ENCODE measurements at regions not wholly inside any gene's neighbourhood (a gene's known extent, or its start where the extent isn't known, plus 50 kb on each side); places are given as distances from the start of the nearest gene placed in this dataset.

- Histone ChIP-seq H3K4me3 (replicated peaks; ENCODE audit: low read depth, low read length) (no peak overlapping the region), H3K27me3 (replicated peaks; ENCODE audit: control insufficient read depth, insufficient read depth, low read length) (no peaks in the 10 kb centered on the region; the same call in 1 of the 2 replicates), H3K36me3 (ENCODE audit: control insufficient read depth, insufficient read depth, low read length) (no peaks in the 10 kb centered on the region)
- no peak for DNase-seq (ENCODE audit: extremely low read depth, insufficient read length)
- TF ChIP-seq, protein P1, sequence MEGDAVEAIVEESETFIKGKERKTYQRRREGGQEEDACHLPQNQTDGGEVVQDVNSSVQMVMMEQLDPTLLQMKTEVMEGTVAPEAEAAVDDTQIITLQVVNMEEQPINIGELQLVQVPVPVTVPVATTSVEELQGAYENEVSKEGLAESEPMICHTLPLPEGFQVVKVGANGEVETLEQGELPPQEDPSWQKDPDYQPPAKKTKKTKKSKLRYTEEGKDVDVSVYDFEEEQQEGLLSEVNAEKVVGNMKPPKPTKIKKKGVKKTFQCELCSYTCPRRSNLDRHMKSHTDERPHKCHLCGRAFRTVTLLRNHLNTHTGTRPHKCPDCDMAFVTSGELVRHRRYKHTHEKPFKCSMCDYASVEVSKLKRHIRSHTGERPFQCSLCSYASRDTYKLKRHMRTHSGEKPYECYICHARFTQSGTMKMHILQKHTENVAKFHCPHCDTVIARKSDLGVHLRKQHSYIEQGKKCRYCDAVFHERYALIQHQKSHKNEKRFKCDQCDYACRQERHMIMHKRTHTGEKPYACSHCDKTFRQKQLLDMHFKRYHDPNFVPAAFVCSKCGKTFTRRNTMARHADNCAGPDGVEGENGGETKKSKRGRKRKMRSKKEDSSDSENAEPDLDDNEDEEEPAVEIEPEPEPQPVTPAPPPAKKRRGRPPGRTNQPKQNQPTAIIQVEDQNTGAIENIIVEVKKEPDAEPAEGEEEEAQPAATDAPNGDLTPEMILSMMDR (IDR thresholded peaks at IDR 0.05; ENCODE audit: insufficient read depth, low read length, poor library complexity, severe bottlenecking) = no peak
Measured at GRCh38 chr9:118091226-118091625, 387.0 kb downstream of the TLR4 start.

DNA sequence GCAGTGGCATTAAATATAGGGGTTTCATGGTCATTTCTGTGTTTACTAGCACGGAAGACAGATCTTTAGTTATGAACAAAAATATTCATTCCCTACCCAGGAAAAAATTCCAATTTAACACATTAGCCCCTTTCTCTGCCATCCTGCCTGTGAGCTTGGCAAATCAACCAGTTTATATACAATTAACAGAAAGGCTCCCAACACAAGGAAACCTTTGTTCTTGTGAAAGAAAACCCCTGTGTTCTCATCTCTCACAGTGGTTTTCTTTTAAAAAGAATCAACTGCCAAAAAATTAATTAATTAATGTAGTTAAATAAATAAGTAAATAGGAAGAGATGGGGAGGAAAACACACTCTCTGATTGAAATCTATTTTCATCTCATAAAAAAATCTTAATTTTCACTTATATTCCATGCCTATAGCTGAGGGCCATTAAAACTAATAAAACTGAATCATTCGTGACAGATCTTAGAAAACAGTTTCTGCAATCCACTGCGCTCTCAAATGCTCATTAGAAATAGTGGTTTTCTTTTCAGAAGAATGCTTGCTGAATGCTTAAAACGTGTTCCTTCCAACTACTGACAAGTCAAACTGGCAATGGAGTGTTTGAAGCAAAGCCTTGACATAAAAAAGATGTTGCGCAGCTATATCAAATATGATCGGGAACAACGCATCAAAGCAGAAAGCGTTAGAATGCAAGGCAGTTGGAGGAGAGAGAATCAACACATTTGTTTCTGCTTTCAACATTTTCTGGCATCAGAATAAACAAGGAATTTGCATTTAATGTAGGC, 387.7 kb downstream of the TLR4 start:
- TF ChIP-seq, protein P1 (IDR thresholded peaks at IDR 0.05; ENCODE audit: insufficient read depth, low read length, poor library complexity, severe bottlenecking) = no peak
- no peak overlapping the region for H3K4me3 ChIP-seq (replicated peaks; ENCODE audit: low read depth, low read length)
- DNase-seq (ENCODE audit: extremely low read depth, insufficient read length) = no peak

GRCh38 chr9:118094387-118094786, 390.2 kb downstream of the TLR4 start:
- Histone ChIP-seq H3K36me3 (ENCODE audit: control insufficient read depth, insufficient read depth, low read length) (no peaks in the 10 kb centered on the region), H3K4me3 (replicated peaks; ENCODE audit: low read depth, low read length) (no peak overlapping the region), H3K27me3 (replicated peaks; ENCODE audit: control insufficient read depth, insufficient read depth, low read length) (no peaks in the 10 kb centered on the region; the same call in 1 of the 2 replicates)
- TF ChIP-seq, protein P1 (IDR thresholded peaks at IDR 0.05; ENCODE audit: insufficient read depth, low read length, poor library complexity, severe bottlenecking) = no peak
- DNase-seq (ENCODE audit: extremely low read depth, insufficient read length) = no peak

More for the DNA sequence above, 387.7 kb downstream of the TLR4 start:
- Histone ChIP-seq H3K27me3 (replicated peaks; ENCODE audit: control insufficient read depth, insufficient read depth, low read length) (no peaks in the 10 kb centered on the region; the same call in 1 of the 2 replicates), H3K36me3 (ENCODE audit: control insufficient read depth, insufficient read depth, low read length) (no peaks in the 10 kb centered on the region)

- Histone ChIP-seq H3K27me3 (replicated peaks; ENCODE audit: control insufficient read depth, insufficient read depth, low read length) (no peaks in the 10 kb centered on the region), H3K36me3 (ENCODE audit: control insufficient read depth, insufficient read depth, low read length) (no peaks in the 10 kb centered on the region), H3K4me3 (replicated peaks; ENCODE audit: low read depth, low read length) (no peak overlapping the region)
- DNase-seq (ENCODE audit: extremely low read depth, insufficient read length) = no peak
- TF ChIP-seq, protein P1 (IDR thresholded peaks at IDR 0.05; ENCODE audit: insufficient read depth, low read length, poor library complexity, severe bottlenecking) = no peak
Measured at GRCh38 chr9:118100529-118101419, 396.6 kb downstream of the TLR4 start.

DNA sequence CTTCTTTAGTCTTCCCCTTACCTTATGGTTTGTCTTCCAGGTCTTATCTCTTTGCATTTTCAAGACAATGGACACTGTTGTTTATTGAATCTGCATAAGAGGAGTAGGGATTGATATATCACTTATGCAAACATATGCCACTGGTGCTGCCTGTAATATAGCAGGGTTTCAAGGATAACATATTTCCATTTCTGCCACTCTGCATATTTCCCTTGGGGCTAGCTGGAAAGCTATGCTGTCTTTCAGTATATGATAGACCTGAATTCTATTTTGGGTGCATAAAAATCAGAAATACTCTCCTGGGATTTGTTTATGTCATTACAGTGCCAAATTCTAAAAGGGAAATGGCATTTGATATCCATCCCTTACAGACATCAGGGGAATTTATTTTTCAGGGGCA, 400.2 kb downstream of the TLR4 start:
- no peak for DNase-seq (ENCODE audit: extremely low read depth, insufficient read length)
- H3K4me3 ChIP-seq (replicated peaks; ENCODE audit: low read depth, low read length) = no peak overlapping the region
- TF ChIP-seq, protein P1 (IDR thresholded peaks at IDR 0.05; ENCODE audit: insufficient read depth, low read length, poor library complexity, severe bottlenecking) = no peak
- no peaks in the 10 kb centered on the region for H3K36me3 ChIP-seq (ENCODE audit: control insufficient read depth, insufficient read depth, low read length)
- no peaks in the 10 kb centered on the region for H3K27me3 ChIP-seq (replicated peaks; ENCODE audit: control insufficient read depth, insufficient read depth, low read length)
